Epithelial cell of proximal tubule (primary cell): ENCODE measurements at regions not wholly inside any gene's neighbourhood (a gene's known extent, or its start where the extent isn't known, plus 50 kb on each side); places are given as distances from the start of the nearest gene placed in this dataset.

Experiments used
- DNase-seq: peaks from one replicate; pipeline ENCODE4 v3.0.0-alpha.2; 2011; ENCODE audit warnings: low read depth
- H3K4me3 ChIP-seq: 2 replicates; pipeline ENCODE4 v1.5.1; 2011; ENCODE audit warnings: low read depth, mild to moderate bottlenecking, low read length
- TF ChIP-seq, protein P1 (sequence below): conservative IDR thresholded peaks from 2 replicates; pipeline ENCODE4 v1.5.1; 2012; ENCODE audit warnings: low read depth, mild to moderate bottlenecking, low read length

DNA sequence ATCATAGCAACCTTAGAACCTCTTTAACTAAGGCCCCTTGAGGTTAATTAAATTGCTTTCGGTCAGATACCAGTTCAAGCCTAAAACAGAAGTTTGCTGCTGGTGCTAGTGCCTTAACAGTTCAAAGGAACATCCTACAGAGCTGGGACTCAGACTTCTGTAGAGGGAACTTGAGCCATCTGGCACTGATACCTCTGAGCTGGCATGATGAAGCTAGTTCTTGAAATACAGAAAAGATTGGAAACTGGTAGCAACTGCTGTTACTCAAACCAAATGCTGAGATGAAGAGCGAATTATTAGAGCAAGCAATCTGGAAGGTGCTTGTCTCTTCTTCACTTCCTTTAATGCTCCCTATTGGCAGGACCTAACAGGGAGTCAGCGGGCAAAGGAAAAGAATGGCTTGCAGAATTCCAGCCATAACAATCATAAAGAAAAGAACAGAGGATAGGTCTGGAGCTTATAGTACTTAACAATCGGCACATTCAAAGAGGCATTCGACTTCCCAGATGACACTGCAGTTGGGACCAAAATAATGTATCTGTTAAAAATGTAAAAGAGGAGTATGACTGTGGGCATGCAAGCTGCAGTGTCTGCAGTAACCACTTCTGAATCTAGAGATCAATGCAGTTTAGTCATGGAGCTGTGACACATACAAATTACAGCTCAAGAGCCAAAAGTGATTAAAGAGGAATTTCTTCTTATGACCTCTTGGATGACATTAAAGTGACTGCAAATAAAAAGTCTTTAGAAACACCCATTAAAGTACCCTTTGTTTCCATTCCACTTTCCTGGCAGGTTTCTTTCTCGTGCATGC, 298.9 kb downstream of the PDGFC start:
- DNase-seq: no peak
- TF ChIP-seq, protein P1, sequence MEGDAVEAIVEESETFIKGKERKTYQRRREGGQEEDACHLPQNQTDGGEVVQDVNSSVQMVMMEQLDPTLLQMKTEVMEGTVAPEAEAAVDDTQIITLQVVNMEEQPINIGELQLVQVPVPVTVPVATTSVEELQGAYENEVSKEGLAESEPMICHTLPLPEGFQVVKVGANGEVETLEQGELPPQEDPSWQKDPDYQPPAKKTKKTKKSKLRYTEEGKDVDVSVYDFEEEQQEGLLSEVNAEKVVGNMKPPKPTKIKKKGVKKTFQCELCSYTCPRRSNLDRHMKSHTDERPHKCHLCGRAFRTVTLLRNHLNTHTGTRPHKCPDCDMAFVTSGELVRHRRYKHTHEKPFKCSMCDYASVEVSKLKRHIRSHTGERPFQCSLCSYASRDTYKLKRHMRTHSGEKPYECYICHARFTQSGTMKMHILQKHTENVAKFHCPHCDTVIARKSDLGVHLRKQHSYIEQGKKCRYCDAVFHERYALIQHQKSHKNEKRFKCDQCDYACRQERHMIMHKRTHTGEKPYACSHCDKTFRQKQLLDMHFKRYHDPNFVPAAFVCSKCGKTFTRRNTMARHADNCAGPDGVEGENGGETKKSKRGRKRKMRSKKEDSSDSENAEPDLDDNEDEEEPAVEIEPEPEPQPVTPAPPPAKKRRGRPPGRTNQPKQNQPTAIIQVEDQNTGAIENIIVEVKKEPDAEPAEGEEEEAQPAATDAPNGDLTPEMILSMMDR: no peak
- no peak overlapping the region for H3K4me3 ChIP-seq

DNA sequence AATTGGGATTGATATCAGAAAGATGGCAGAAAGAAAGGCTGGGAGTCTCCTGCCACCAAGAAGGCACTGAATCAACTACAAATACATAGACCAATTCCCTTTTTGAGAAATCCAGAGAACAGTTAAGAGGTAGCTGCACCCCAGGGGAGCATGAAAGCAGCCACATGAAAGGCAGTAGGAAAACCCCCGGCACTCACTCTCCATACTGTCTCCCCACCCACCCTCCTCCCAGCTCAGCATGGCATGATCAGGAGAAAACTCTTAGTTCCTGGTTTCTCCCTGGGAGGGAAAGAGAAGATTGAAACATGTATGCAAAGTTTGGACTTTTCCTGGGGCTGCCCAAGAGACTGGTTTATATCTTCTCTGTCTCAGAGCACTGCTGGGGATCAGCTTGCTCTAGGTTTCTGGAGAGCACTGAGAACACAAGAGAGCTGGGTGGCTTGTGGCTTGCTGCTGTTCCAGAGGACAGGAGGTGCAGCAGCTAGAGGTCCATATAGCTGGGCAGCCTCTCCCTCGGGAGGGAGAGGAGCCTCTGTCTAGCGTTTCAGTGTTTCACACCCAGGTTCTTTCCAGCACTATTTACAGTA, 305.7 kb downstream of the PDGFC start:
- DNase-seq: no peak
- H3K4me3 ChIP-seq: no peak overlapping the region
- TF ChIP-seq, protein P1: no peak

DNA sequence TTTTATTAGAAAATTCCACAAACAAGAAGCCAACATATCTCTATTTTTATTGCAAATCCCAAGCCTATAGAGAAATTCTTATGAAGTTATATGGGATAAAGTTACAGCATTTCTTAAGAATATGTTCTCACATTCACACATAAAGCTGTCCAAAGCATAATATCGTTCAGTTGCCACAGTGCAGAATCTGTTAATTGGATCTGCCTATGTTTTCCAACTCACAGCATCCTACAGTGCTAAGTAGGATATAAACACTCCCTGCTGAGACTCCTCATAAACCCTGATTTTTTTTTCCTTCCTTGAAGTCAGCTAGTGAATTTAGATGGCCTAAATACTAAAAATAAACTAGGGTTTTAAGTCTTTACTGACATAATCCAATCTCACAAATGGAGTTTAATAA, 307.9 kb downstream of the PDGFC start:
- TF ChIP-seq, protein P1: no peak
- no peak for DNase-seq

DNA sequence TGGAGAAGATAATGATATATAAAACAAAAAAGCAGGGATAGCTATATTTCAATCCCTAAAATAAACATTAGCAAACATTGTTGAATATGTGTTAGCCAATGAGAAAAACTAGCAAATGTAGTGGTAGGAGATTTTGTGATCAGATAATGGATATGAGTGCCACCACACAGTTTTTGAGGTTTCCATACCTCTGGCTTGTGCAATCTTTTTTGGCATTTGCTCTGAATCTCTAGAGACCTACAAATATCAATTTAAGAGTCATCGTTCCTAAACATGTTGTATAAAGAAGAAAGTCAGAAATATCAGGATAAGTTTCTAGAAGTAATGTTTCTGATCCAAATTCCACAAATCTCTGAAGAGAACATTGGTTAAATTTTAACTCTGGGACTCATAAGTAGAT, 308.7 kb downstream of the PDGFC start:
- no peak for DNase-seq
- no peak overlapping the region for H3K4me3 ChIP-seq
- TF ChIP-seq, protein P1: no peak

More for the DNA sequence above, 307.9 kb downstream of the PDGFC start:
- H3K4me3 ChIP-seq: no peak overlapping the region

DNA sequence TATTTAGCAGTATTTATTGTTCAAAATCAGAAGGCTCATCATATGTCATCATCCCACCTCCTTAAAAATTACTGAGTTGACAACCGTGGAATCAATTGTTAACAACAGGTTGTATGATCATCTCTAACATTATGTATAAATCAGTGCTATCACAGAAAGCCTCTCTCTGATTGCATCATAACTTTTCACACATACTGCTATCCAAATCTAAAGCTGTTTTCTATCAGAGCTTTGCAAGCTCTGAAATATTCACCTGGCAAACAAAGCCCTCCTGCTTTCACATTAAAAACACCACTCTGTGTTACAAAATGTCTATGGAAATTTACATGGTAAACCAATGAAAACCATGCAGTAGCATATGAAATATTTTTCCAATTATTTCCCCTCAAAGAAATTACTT, 310.0 kb downstream of the PDGFC start:
- H3K4me3 ChIP-seq: no peak overlapping the region
- TF ChIP-seq, protein P1: no peak
- no peak for DNase-seq

DNA sequence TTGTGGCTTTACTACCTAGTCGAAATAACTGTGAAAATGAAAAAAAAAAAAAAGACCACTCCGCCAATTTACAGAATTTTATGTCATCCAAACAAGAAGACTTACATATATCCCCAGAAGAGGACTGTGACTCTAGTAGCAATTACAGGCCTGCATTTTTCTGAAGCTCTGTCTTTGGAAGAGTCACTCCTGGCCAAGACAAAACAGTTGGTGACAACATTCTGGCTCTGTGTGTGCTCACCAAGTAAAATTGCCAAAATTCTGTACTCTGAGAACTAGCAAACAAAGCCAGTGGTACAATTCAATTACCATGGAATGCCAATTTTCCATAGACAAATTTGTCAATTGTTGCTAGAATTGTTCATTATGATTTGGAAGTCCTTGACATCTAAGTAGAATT, 311.1 kb downstream of the PDGFC start:
- H3K4me3 ChIP-seq: no peak overlapping the region
- TF ChIP-seq, protein P1: no peak

More for the DNA sequence above, 311.1 kb downstream of the PDGFC start:
- DNase-seq: no peak
